RWPE1 (cell line): ENCODE measurements at regions not wholly inside any gene's neighbourhood (a gene's known extent, or its start where the extent isn't known, plus 50 kb on each side); places are given as distances from the start of the nearest gene placed in this dataset.

ENCODE experiments used
- CTCF ChIA-PET: fragments of 350-600 bp; sonication (Branson Sonifier 250); formaldehyde crosslinking; extraction: SDS; loops from one replicate; lab custom pipeline; 2021; lab: Yijun Ruan, JAX
- POLR2A ChIA-PET: fragments of 400-600 bp; formaldehyde crosslinking; extraction: SDS; loops from one replicate; lab custom pipeline; 2020; ENCODE audit warnings: antibody characterized with exemption; ENCODE audit not compliant: low non-redundant PET; lab: Yijun Ruan, JAX
- DNase-seq: peaks from one replicate; pipeline ENCODE4 v3.0.0; 2012; ENCODE audit warnings: low spot score
- H3K27ac ChIP-seq: fragments of 450-650 bp; 2 replicates; pipeline ENCODE4 v1.5.1; 2017
- TF ChIP-seq, protein P1 (sequence below): fragments of 450-650 bp; conservative IDR thresholded peaks from 2 replicates; pipeline ENCODE4 v1.5.1; 2017; ENCODE audit warnings: low read depth, mild to moderate bottlenecking

DNA sequence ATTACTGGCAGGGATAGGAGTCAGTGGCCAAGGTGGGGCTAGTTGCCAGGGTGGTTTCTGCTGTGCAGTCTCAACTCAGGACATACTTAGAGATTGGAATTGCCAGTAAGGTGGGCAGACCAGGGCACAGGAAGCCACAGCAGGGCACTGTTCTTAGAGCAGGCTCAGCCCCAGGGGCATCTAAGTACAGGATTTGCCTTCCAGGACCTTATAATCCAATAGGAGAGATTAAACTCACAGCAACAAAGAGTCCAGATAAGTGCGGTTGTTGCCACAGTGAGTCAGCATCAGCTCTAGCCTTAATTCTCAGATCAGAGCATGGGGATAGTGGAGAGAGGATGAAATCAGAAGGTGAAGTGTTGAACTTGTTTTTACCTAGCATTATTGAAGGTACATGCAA, 265.8 kb upstream of the TRPC7 start:
- TF ChIP-seq, protein P1, sequence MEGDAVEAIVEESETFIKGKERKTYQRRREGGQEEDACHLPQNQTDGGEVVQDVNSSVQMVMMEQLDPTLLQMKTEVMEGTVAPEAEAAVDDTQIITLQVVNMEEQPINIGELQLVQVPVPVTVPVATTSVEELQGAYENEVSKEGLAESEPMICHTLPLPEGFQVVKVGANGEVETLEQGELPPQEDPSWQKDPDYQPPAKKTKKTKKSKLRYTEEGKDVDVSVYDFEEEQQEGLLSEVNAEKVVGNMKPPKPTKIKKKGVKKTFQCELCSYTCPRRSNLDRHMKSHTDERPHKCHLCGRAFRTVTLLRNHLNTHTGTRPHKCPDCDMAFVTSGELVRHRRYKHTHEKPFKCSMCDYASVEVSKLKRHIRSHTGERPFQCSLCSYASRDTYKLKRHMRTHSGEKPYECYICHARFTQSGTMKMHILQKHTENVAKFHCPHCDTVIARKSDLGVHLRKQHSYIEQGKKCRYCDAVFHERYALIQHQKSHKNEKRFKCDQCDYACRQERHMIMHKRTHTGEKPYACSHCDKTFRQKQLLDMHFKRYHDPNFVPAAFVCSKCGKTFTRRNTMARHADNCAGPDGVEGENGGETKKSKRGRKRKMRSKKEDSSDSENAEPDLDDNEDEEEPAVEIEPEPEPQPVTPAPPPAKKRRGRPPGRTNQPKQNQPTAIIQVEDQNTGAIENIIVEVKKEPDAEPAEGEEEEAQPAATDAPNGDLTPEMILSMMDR, result no peak
- POLR2A ChIA-PET, result no interaction called here
- DNase-seq, result no peak
- no peak overlapping the region for H3K27ac ChIP-seq
- CTCF ChIA-PET, result no interaction called here

- TF ChIP-seq, protein P1, result no peak
- no peak overlapping the region for H3K27ac ChIP-seq
- ChIA-PET POLR2A (no interaction called here), CTCF (no interaction called here)
- DNase-seq, result no peak
These were observed 263.9 kb upstream of the TRPC7 start for GRCh38 chr5:136629125-136629792.

- ChIA-PET POLR2A (no interaction called here), CTCF (interaction anchor here (0.5 kb wide), 1 partner anchor 192 kb away, joined by 3 read pairs; no protein-coding TSS in a partner anchor)
- H3K27ac ChIP-seq, result no peak overlapping the region
- TF ChIP-seq, protein P1, result no peak
- DNase-seq, result no peak
These were observed 261.2 kb upstream of the TRPC7 start for GRCh38 chr5:136626531-136626930.

GRCh38 chr5:136622747-136623146, 257.4 kb upstream of the TRPC7 start:
- POLR2A ChIA-PET, result no interaction called here
- CTCF ChIA-PET, result no interaction called here
- no peak for DNase-seq
- no peak overlapping the region for H3K27ac ChIP-seq
- TF ChIP-seq, protein P1, result no peak

DNA sequence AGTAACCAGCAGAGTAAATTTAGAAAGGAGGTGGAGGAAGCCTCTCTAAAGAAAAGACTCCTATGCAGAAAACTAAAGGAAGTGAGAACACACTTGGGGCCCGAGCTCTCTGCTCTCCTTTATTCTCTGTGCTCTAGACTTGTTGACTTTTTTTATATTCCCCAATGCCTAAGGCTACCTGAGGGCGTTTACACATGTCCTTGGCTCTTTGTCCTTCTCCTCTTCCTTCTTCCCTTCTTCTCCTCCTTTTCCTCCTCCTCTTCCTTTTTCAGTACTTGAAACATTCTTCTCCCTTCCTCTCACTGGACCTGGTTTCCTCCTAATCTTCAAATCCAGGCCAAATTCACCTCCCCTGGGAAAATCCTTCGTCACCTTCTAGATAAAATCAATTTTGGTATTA, 256.4 kb upstream of the TRPC7 start:
- no peak overlapping the region for H3K27ac ChIP-seq
- ChIA-PET CTCF (no interaction called here), POLR2A (no interaction called here)
- no peak for DNase-seq
- TF ChIP-seq, protein P1, result no peak

DNA sequence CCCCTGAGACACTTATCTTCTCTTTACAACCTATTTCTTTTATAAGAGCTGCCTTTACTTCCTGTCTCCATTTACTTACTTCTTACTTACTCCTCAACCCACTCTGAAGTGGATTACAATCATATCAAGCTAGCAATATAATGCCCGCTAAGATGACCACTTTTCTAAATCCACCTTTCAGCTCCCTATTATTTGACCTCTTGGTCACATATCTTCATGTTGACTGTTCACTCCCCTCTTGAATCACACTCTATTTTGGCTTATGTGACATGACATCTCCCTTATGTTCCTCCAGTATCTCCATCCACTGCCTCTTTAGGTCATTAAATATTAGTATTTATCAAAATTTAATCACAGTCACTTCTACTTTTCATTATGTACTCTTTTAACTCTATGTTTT, 255.3 kb upstream of the TRPC7 start:
- TF ChIP-seq, protein P1, result no peak
- ChIA-PET CTCF (interaction anchor here (0.5 kb wide), 1 partner anchor 13 kb away, joined by 3 read pairs; no protein-coding TSS in a partner anchor), POLR2A (no interaction called here)
- no peak overlapping the region for H3K27ac ChIP-seq
- DNase-seq, result no peak
